ENCODE measurements at regions not wholly inside any gene's neighbourhood (a gene's known extent, or its start where the extent isn't known, plus 50 kb on each side); places are given as distances from the start of the nearest gene placed in this dataset.

DNA sequence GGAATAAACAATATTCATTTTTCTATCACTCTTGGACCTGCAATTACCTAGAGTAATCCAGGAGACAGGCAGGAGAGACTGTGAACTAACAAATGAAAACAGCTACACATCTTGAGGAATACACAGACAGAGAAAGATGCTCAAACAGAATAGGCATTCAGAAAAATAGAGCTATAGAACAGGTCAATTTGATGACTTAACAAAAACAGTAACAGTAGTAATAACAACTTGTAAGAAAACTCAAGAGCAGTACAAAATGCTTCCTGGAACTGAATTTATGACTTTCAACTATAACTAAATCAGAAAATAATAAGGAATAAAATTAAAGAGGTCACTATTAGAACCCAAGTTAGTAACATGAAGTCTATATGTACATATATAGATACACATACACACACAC, 579.3 kb downstream of the TLR4 start:
- no peaks in the 10 kb centered on the region for H3K4me1 ChIP-seq (ENCODE audit: control insufficient read depth, insufficient read depth, low read length)
- no peaks in the 10 kb centered on the region for H3K36me3 ChIP-seq (ENCODE audit: control insufficient read depth, insufficient read depth, low read length)
- no peaks in the 10 kb centered on the region for H3K27me3 ChIP-seq (ENCODE audit: control insufficient read depth, insufficient read depth, low read length)
- H3K9ac ChIP-seq (ENCODE audit: low read length): no peak overlapping the region
- H3K4me3 ChIP-seq (ENCODE audit: low read length): no peak overlapping the region
- no peaks in the 10 kb centered on the region for H3K9me3 ChIP-seq (ENCODE audit: control insufficient read depth, low read length)

DNA sequence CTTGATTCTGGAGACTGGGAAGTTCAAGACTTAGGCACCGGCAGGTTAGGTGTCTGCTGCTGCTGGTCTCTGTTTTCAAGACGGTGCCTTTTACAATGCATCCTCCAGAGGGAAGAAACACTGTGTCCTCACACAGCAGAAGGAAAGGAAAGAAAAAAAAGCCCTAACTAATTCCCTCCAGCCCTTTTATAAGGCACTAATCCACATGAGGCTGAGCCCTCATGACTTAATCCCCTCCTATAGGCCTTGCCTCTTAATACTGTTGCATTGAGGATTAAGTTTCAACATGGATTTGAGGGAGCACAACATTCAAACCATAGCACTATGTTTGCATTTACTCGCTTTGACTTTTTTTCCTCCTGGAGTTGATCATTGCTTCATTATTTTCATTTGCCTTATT, 585.9 kb downstream of the TLR4 start:
- no peaks in the 10 kb centered on the region for H3K36me3 ChIP-seq (ENCODE audit: control insufficient read depth, insufficient read depth, low read length)
- no peaks in the 10 kb centered on the region for H3K4me1 ChIP-seq (ENCODE audit: control insufficient read depth, insufficient read depth, low read length)
- H3K27me3 ChIP-seq (ENCODE audit: control insufficient read depth, insufficient read depth, low read length): no peaks in the 10 kb centered on the region
- no peak overlapping the region for H3K9ac ChIP-seq (ENCODE audit: low read length)
- no peaks in the 10 kb centered on the region for H3K9me3 ChIP-seq (ENCODE audit: control insufficient read depth, low read length)
- H3K4me3 ChIP-seq (ENCODE audit: low read length): no peak overlapping the region

DNA sequence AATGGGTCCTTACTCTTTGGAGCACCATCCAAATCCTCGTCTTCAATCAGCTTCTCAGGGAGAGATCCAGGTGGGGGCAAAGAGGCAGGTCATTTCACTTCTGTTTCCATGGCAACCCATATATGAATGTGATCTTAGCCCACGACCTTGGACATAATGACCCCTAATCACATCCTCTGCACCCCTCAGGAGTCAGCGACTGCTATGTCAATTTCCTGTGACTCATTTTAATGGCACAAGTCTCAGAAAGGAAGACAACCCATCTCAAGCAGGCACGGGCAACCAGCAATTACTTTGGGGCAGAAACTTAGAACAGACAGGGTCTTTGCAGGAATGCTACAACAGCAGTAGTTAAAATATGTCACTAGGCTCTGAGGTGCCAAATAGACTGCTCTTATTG, 591.2 kb downstream of the TLR4 start:
- Histone ChIP-seq H3K4me3 (ENCODE audit: low read length) (no peak overlapping the region), H3K9ac (ENCODE audit: low read length) (no peak overlapping the region), H3K36me3 (ENCODE audit: control insufficient read depth, insufficient read depth, low read length) (no peaks in the 10 kb centered on the region), H3K4me1 (ENCODE audit: control insufficient read depth, insufficient read depth, low read length) (no peaks in the 10 kb centered on the region), H3K27me3 (ENCODE audit: control insufficient read depth, insufficient read depth, low read length) (no peaks in the 10 kb centered on the region), H3K9me3 (ENCODE audit: control insufficient read depth, low read length) (no peaks in the 10 kb centered on the region)

DNA sequence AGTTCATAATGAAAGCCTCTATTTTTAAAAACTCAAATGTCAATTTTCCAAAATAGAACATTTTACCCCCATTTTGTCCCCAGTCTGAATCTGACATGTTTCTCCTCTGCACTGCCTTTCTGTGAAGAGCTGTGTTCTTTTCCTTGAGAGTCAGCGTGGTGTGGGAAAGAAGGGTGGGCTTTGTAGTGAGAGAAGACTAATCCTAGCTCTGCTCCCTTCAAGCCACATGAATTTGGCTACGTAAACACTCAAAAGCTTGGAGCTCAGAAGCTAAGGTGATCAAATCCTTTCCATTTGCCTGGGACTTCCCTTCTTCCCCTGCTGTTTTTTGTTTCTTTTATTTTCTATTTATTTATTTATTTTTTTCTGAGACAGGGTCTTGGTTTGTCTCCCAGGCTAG, 598.5 kb downstream of the TLR4 start:
- Histone ChIP-seq H3K9ac (ENCODE audit: low read length) (no peak overlapping the region), H3K4me1 (ENCODE audit: control insufficient read depth, insufficient read depth, low read length) (no peaks in the 10 kb centered on the region), H3K27me3 (ENCODE audit: control insufficient read depth, insufficient read depth, low read length) (no peaks in the 10 kb centered on the region), H3K9me3 (ENCODE audit: control insufficient read depth, low read length) (no peaks in the 10 kb centered on the region), H3K36me3 (ENCODE audit: control insufficient read depth, insufficient read depth, low read length) (no peaks in the 10 kb centered on the region), H3K4me3 (ENCODE audit: low read length) (no peak overlapping the region)

DNA sequence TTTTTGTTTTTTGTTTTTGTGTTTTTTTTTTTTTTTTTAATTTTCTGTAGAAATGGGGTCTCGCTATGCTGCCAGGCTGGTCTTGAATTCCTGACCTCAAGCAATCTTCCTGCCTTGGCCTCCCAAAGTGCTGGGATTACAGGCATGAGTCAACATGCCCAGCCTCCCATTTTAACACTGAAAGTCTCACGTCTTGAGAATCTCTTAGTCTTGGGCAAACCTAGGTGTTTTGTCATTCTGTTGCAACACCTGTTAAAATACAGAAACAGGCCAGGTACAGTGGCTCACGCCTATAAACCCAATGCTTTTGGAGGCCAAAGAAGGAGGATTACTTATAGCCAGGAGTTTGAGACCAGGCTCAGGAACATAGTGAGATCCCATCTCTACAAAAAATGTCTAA, 599.0 kb downstream of the TLR4 start:
- no peaks in the 10 kb centered on the region for H3K4me1 ChIP-seq (ENCODE audit: control insufficient read depth, insufficient read depth, low read length)
- no peaks in the 10 kb centered on the region for H3K9me3 ChIP-seq (ENCODE audit: control insufficient read depth, low read length)
- H3K36me3 ChIP-seq (ENCODE audit: control insufficient read depth, insufficient read depth, low read length): no peaks in the 10 kb centered on the region
- H3K4me3 ChIP-seq (ENCODE audit: low read length): no peak overlapping the region
- no peaks in the 10 kb centered on the region for H3K27me3 ChIP-seq (ENCODE audit: control insufficient read depth, insufficient read depth, low read length)
- no peak overlapping the region for H3K9ac ChIP-seq (ENCODE audit: low read length)

DNA sequence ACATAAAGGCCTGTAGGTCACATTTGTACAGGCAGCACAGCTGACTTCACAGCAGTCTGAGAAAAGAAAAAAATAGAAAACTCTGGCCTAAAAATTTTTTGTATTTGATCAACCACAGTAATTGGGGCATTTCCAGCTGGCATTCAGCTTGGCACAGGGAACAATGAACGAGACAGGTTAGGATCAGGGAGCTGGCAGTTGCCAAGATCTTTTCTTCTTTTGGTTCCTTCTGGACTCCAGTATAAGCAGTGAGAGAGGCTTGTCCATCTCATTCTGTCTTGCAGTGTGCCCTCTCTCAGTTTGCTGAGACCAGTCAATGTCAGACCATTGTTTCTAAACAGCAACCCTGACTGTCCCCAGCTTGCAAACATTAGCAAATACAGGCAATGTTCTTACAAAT, 601.1 kb downstream of the TLR4 start:
- H3K9me3 ChIP-seq (ENCODE audit: control insufficient read depth, low read length): no peaks in the 10 kb centered on the region
- H3K4me3 ChIP-seq (ENCODE audit: low read length): no peak overlapping the region
- no peaks in the 10 kb centered on the region for H3K27me3 ChIP-seq (ENCODE audit: control insufficient read depth, insufficient read depth, low read length)
- H3K4me1 ChIP-seq (ENCODE audit: control insufficient read depth, insufficient read depth, low read length): no peaks in the 10 kb centered on the region
- H3K9ac ChIP-seq (ENCODE audit: low read length): no peak overlapping the region
- H3K36me3 ChIP-seq (ENCODE audit: control insufficient read depth, insufficient read depth, low read length): no peaks in the 10 kb centered on the region

DNA sequence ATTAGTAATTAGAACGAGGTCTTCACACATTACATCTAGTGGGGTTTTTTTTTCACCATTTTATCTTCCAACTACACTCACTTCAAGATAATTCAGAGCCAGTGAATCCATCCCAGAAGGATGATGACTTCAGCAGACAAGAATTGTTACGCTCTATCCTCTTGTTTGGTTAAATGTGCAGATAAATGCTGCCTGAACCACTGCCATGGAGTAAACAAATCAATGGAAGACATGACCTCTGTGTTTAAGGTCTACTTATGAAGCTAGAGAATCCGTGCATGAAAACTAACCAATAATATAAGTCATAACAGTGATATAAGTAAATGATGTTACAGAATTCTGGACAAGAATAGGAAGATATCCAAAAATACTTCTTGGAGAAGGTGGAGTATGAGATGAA, 602.6 kb downstream of the TLR4 start:
- H3K9me3 ChIP-seq (ENCODE audit: control insufficient read depth, low read length): no peaks in the 10 kb centered on the region
- H3K4me3 ChIP-seq (ENCODE audit: low read length): no peak overlapping the region
- H3K27me3 ChIP-seq (ENCODE audit: control insufficient read depth, insufficient read depth, low read length): no peaks in the 10 kb centered on the region
- H3K36me3 ChIP-seq (ENCODE audit: control insufficient read depth, insufficient read depth, low read length): no peaks in the 10 kb centered on the region
- no peaks in the 10 kb centered on the region for H3K4me1 ChIP-seq (ENCODE audit: control insufficient read depth, insufficient read depth, low read length)
- no peak overlapping the region for H3K9ac ChIP-seq (ENCODE audit: low read length)

DNA sequence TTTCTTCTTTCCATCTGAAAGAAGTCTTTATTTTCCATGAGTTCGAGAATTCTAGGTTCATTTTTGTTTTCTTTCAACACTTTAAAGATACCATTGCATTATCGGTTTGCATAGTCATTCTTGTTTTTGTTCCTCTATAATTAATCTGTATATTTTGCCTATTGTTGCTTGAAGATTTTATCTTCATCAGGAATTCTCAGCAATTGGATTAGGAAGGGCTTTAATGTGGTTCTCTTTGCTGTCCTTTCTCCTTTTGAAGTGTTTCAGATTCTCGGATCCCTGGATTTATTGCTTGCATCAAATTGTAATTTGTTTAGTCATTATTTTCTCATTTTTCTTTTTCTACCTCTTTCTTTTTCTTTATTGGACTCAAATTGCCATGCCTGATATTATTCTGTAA, 609.8 kb downstream of the TLR4 start:
- Histone ChIP-seq H3K9ac (ENCODE audit: low read length) (no peak overlapping the region), H3K4me3 (ENCODE audit: low read length) (no peak overlapping the region), H3K36me3 (ENCODE audit: control insufficient read depth, insufficient read depth, low read length) (no peaks in the 10 kb centered on the region)

DNA sequence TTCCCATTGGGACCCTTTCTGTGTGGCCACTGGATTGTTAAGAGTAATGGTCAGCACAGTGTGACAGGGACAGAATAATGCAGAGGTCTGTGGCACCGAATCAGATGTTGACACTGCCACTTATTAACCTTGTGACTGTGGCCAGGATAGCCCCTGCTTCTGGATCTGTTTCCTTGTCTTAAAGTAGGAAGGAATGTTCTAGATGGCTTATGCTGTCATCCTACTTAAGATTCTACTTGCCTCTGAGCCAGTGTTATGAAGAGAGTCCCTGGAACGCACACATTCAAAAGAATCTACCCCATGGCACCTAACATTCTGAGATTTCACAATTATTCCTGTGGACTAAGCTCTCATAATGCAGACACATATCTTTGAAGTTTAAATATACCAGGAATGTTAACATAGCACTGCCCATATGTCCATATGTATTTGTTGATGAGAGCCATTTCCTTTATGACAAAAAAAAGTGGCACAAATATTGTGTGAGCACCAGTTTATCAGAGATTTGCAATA, 612.7 kb downstream of the TLR4 start:
- H3K27me3 ChIP-seq (ENCODE audit: control insufficient read depth, insufficient read depth, low read length): no peaks in the 10 kb centered on the region
- H3K36me3 ChIP-seq (ENCODE audit: control insufficient read depth, insufficient read depth, low read length): no peaks in the 10 kb centered on the region
- H3K9me3 ChIP-seq (ENCODE audit: control insufficient read depth, low read length): no peaks in the 10 kb centered on the region
- no peak overlapping the region for H3K9ac ChIP-seq (ENCODE audit: low read length)
- no peak overlapping the region for H3K4me3 ChIP-seq (ENCODE audit: low read length)
- no peaks in the 10 kb centered on the region for H3K4me1 ChIP-seq (ENCODE audit: control insufficient read depth, insufficient read depth, low read length)

More for the DNA sequence above, 609.8 kb downstream of the TLR4 start:
- H3K27me3 ChIP-seq (ENCODE audit: control insufficient read depth, insufficient read depth, low read length): no peaks in the 10 kb centered on the region
- no peaks in the 10 kb centered on the region for H3K4me1 ChIP-seq (ENCODE audit: control insufficient read depth, insufficient read depth, low read length)
- H3K9me3 ChIP-seq (ENCODE audit: control insufficient read depth, low read length): no peaks in the 10 kb centered on the region

DNA sequence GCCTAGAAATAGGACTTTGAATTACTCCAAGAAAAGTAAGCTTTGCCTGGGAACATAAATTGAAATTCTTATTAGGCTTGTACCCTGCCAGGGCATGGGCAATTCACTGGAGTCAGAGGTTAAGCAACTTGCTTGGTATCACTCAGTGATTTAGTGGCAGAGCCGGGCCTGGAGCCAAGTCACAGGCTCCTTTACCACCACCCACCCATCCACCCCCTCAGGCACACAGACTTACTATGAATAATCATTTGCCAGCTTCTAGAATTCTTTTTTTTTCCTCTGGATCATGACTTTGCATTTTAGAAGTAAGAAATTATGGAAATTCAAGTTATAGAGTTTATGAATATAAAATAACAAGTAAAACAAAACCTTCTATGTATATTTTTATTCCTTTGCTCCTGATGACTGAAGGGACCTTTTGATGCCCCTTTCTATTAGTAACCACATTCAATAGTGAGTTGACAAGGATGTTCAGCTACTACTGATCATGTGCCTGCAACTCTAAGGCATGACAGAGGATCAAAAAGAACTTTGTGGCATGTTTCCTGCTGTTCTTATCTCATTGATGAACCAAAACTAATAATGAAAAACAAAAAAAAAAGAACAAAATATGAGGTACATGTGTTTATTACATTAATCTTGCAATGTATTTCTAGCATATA, 614.7 kb downstream of the TLR4 start:
- no peaks in the 10 kb centered on the region for H3K9me3 ChIP-seq (ENCODE audit: control insufficient read depth, low read length)
- no peaks in the 10 kb centered on the region for H3K36me3 ChIP-seq (ENCODE audit: control insufficient read depth, insufficient read depth, low read length)
- no peaks in the 10 kb centered on the region for H3K27me3 ChIP-seq (ENCODE audit: control insufficient read depth, insufficient read depth, low read length)
- H3K4me1 ChIP-seq (ENCODE audit: control insufficient read depth, insufficient read depth, low read length): no peaks in the 10 kb centered on the region
- no peak overlapping the region for H3K9ac ChIP-seq (ENCODE audit: low read length)
- H3K4me3 ChIP-seq (ENCODE audit: low read length): no peak overlapping the region

DNA sequence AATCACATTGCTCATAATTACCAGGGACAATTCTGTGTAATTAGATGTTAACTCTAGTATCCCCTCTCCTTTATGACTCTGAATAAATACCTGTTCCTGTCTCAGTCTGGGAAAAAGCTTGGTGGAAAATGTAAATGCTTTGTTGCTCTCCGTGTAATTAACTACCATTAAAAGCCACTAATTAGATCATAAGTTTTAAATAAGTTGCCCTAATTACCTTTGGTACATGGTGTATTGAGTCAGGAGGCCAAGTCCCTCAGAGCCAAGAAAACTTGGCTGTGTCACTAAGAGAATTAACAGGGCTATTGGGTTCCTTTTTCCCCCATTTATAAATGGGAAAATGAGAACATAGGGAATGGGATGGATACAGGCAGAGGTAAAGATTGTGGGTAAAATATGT, 617.6 kb downstream of the TLR4 start:
- Histone ChIP-seq H3K9ac (ENCODE audit: low read length) (no peak overlapping the region), H3K9me3 (ENCODE audit: control insufficient read depth, low read length) (no peaks in the 10 kb centered on the region), H3K4me3 (ENCODE audit: low read length) (no peak overlapping the region), H3K36me3 (ENCODE audit: control insufficient read depth, insufficient read depth, low read length) (no peaks in the 10 kb centered on the region), H3K27me3 (ENCODE audit: control insufficient read depth, insufficient read depth, low read length) (no peaks in the 10 kb centered on the region), H3K4me1 (ENCODE audit: control insufficient read depth, insufficient read depth, low read length) (no peaks in the 10 kb centered on the region)

DNA sequence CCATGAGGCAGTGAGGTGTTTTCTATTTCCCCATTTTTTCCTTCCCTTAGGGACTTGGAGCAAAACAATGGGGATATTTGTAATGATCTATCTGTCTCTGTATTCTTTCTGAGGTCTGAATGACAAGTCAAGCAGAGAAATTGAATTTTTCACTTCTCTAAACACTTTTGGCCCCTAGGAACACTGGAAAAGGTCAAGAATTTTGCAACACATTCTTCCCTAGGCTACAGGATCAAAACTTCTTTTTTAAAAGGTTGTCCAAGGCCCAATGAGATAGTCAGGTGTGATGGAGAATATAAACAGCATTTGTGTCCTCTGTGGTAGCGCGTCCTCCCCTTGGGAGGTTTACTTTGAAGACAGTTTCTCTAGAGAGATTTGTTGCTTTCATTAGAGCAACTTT, 620.5 kb downstream of the TLR4 start:
- no peaks in the 10 kb centered on the region for H3K9me3 ChIP-seq (ENCODE audit: control insufficient read depth, low read length)
- H3K9ac ChIP-seq (ENCODE audit: low read length): no peak overlapping the region
- no peaks in the 10 kb centered on the region for H3K27me3 ChIP-seq (ENCODE audit: control insufficient read depth, insufficient read depth, low read length)

DNA sequence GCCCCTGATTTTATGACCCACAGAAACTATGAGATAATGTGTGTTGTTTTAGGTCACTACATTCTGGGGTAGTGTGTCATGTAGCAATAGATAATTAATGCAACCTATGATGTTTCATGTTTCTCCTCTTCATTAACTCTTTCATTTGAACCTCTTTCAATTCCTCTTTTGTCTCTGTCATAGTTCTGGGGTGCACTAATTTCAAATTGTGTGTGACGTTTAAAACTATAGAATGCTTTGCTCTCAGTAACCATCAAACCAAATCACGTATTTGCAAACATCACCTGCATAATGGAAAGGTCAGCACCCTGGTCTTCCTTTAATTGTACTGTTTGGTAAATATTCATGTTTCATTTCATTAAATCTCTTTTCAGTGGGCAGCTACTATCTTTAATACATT, 621.6 kb downstream of the TLR4 start:
- Histone ChIP-seq H3K4me3 (ENCODE audit: low read length) (no peak overlapping the region), H3K36me3 (ENCODE audit: control insufficient read depth, insufficient read depth, low read length) (no peaks in the 10 kb centered on the region), H3K4me1 (ENCODE audit: control insufficient read depth, insufficient read depth, low read length) (no peaks in the 10 kb centered on the region), H3K9me3 (ENCODE audit: control insufficient read depth, low read length) (no peaks in the 10 kb centered on the region), H3K27me3 (ENCODE audit: control insufficient read depth, insufficient read depth, low read length) (no peaks in the 10 kb centered on the region), H3K9ac (ENCODE audit: low read length) (no peak overlapping the region)

More for the DNA sequence above, 620.5 kb downstream of the TLR4 start:
- Histone ChIP-seq H3K36me3 (ENCODE audit: control insufficient read depth, insufficient read depth, low read length) (no peaks in the 10 kb centered on the region), H3K4me1 (ENCODE audit: control insufficient read depth, insufficient read depth, low read length) (no peaks in the 10 kb centered on the region), H3K4me3 (ENCODE audit: low read length) (no peak overlapping the region)

Data from mucosa of stomach (tissue), 1 donor.